HEK293 (cell line): ENCODE measurements at regions not wholly inside any gene's neighbourhood (a gene's known extent, or its start where the extent isn't known, plus 50 kb on each side); places are given as distances from the start of the nearest gene placed in this dataset.

Experiments
- CTCF ChIA-PET: fragments of 350-600 bp; formaldehyde crosslinking; extraction: SDS; loops from one replicate; lab custom pipeline; 2021; ENCODE audit warnings: antibody characterized with exemption; lab: Yijun Ruan, JAX
- POLR2A ChIA-PET: fragments of 300-600 bp; formaldehyde crosslinking; extraction: SDS; loops from one replicate; lab custom pipeline; 2020; ENCODE audit warnings: antibody characterized with exemption, inconsistent platforms; lab: Yijun Ruan, JAX
- H3K27ac ChIP-seq: fragments of 200-500 bp; sonication (Bioruptor generic); 2 replicates; pipeline ENCODE4 v1.5.1; 2014; ENCODE audit warnings: low read depth, low read length, control low read depth, inconsistent platforms; ENCODE audit errors: extremely low read depth
- H3K36me3 ChIP-seq, 2 experiments: fragments of 200-500 bp in 1 of 2; sonication (Bioruptor generic) in 1 of 2; 1 replicate in 1 of 2; 2 replicates in 1 of 2; pipeline ENCODE4 v1.5.1; 2014 to 2017; ENCODE audit warnings: inconsistent platforms in 2 of 2, low read length in 2 of 2; ENCODE audit not compliant: control insufficient read depth in 2 of 2, insufficient read depth in 1 of 2
- H3K4me1 ChIP-seq: fragments of 200-500 bp; sonication (Bioruptor generic); 2 replicates; pipeline ENCODE4 v1.5.1; 2014; ENCODE audit warnings: mild to moderate bottlenecking, low read length, inconsistent platforms; ENCODE audit not compliant: control insufficient read depth, insufficient read depth
- H3K4me3 ChIP-seq: 2 replicates; pipeline ENCODE4 v1.5.1; 2011; ENCODE audit warnings: low read depth, mild to moderate bottlenecking, control low read depth, low read length, moderate library complexity
- H3K9me3 ChIP-seq: fragments of 200-500 bp; sonication (Bioruptor generic); 2 replicates; pipeline ENCODE4 v1.5.1; 2014; ENCODE audit warnings: low read depth, low read length, inconsistent platforms; ENCODE audit not compliant: control insufficient read depth, insufficient read depth
- KLF16 ChIP-seq: fragments of 450-650 bp; formaldehyde crosslinking; IDR thresholded peaks from 2 replicates; pipeline ENCODE4 v1.5.1; 2017; ENCODE audit warnings: missing biosample characterization, missing genetic modification characterization
- MYNN ChIP-seq: fragments of 450-650 bp; formaldehyde crosslinking; IDR thresholded peaks from 2 replicates; pipeline ENCODE4 v1.5.1; 2016; ENCODE audit warnings: missing biosample characterization, missing genetic modification characterization, borderline replicate concordance
- TCF7L2 ChIP-seq: IDR thresholded peaks from 2 replicates; pipeline ENCODE4 v1.6.1; 2011; ENCODE audit warnings: low read depth, mild to moderate bottlenecking, inconsistent platforms, low read length, moderate library complexity, borderline replicate concordance
- YY2 ChIP-seq: fragments of 450-650 bp; formaldehyde crosslinking; IDR thresholded peaks from 2 replicates; pipeline ENCODE4 v1.5.1; 2016; ENCODE audit warnings: missing biosample characterization, missing genetic modification characterization
- ZFP3 ChIP-seq: fragments of 450-650 bp; formaldehyde crosslinking; IDR thresholded peaks from 2 replicates; pipeline ENCODE4 v1.5.1; 2016; ENCODE audit warnings: low read depth, missing biosample characterization, missing genetic modification characterization
- ZNF112 ChIP-seq: fragments of 450-650 bp; formaldehyde crosslinking; IDR thresholded peaks from 2 replicates; pipeline ENCODE4 v1.5.0; 2017; ENCODE audit warnings: missing biosample characterization, missing genetic modification characterization
- ZNF202 ChIP-seq: fragments of 450-650 bp; formaldehyde crosslinking; IDR thresholded peaks from 2 replicates; pipeline ENCODE4 v1.5.1; 2016; ENCODE audit warnings: missing biosample characterization, missing genetic modification characterization, borderline replicate concordance
- ZNF391 ChIP-seq: fragments of 450-650 bp; formaldehyde crosslinking; IDR thresholded peaks from 2 replicates; pipeline ENCODE4 v1.5.1; 2016; ENCODE audit warnings: low read depth, missing biosample characterization, missing genetic modification characterization, borderline replicate concordance
- ZNF404 ChIP-seq: fragments of 450-650 bp; formaldehyde crosslinking; IDR thresholded peaks from 2 replicates; pipeline ENCODE4 v1.5.1; 2017; ENCODE audit warnings: missing biosample characterization, missing genetic modification characterization
- ZNF473 ChIP-seq: fragments of 450-650 bp; formaldehyde crosslinking; IDR thresholded peaks from 2 replicates; pipeline ENCODE4 v1.5.1; 2017; ENCODE audit warnings: missing biosample characterization, missing genetic modification characterization
- ZNF521 ChIP-seq: fragments of 450-650 bp; formaldehyde crosslinking; IDR thresholded peaks from 2 replicates; pipeline ENCODE4 v1.5.1; 2017; ENCODE audit warnings: missing biosample characterization, mild to moderate bottlenecking, missing genetic modification characterization
- ZNF560 ChIP-seq: fragments of 450-650 bp; formaldehyde crosslinking; IDR thresholded peaks from 2 replicates; pipeline ENCODE4 v1.5.1; 2017; ENCODE audit warnings: missing biosample characterization, missing genetic modification characterization, borderline replicate concordance
- ZNF623 ChIP-seq: fragments of 450-650 bp; formaldehyde crosslinking; IDR thresholded peaks from 2 replicates; pipeline ENCODE4 v1.5.1; 2016; ENCODE audit warnings: missing biosample characterization, missing genetic modification characterization
- ZNF747 ChIP-seq: fragments of 450-650 bp; formaldehyde crosslinking; IDR thresholded peaks from 2 replicates; pipeline ENCODE4 v1.5.1; 2016; ENCODE audit warnings: missing biosample characterization, missing genetic modification characterization
- ZNF76 ChIP-seq: fragments of 450-650 bp; formaldehyde crosslinking; IDR thresholded peaks from 2 replicates; pipeline ENCODE4; 2016; ENCODE audit warnings: low read depth, missing biosample characterization, missing genetic modification characterization, borderline replicate concordance
- ZNF837 ChIP-seq: fragments of 450-650 bp; formaldehyde crosslinking; IDR thresholded peaks from 2 replicates; pipeline ENCODE4 v1.5.1; 2016; ENCODE audit warnings: missing biosample characterization, missing genetic modification characterization
- TF ChIP-seq, protein P1 (sequence below): fragments of 450-650 bp; formaldehyde crosslinking; IDR thresholded peaks from 2 replicates; pipeline ENCODE4 v1.5.1; 2017; ENCODE audit warnings: missing biosample characterization, missing genetic modification characterization
- TF ChIP-seq, protein P2 (sequence below): fragments of 450-650 bp; formaldehyde crosslinking; IDR thresholded peaks from 2 replicates; pipeline ENCODE4 v1.5.1; 2016; ENCODE audit warnings: missing biosample characterization, missing genetic modification characterization

DNA sequence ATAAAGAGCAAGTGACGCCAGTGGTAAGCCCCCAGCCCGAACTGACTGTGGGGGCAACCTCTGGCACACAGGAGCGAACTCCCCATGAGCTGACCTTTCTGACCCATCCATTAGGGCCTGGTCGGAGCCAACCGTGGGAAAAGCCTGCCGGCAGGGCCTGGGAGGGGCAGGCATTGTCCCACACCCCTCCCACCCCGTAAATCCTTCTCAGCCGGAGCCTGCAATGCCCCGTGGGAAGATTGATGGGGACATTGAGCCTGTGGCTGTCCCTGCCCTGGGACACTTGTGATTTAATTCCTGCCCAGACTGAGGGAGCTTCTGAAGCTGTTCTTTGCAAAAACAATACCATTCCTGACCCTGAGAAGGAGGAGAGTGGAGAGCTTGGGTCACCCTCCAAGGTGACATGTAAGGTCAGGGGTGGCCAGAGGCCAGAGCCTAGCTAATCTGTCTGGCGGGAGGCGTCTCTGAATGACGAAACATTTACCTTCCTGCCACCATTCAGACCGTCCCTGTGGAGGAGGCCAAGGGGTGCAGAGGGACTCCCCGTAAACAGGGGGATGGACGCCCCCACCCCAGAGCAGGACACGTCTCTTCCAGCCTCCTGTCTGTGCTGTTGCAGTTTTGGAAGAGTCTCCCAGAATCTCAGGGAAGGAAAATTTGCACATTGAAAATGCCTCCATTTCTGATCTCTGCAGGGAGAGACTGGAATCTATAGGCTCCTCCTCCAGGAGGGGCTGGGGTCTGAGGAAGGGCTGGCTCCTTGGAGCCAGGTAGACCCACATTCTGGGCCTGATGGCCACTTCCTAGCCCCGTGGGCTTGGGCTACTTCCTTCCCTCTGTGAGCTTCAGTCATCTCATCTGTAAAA is 51.2 kb upstream of the HS6ST1 start:
- ChIA-PET CTCF (no interaction called here), POLR2A (no interaction called here)
- H3K27ac ChIP-seq = no peak overlapping the region
- H3K36me3 ChIP-seq = no peaks in the 10 kb centered on the region
- TF ChIP-seq ZNF521 (tag by site-specific recombination) (no peak), ZNF837 (tag by site-specific recombination) (no peak), ZNF202 (tag by site-specific recombination) (no peak), KLF16 (tag by site-specific recombination) (no peak), ZNF473 (no peak), ZNF404 (tag by site-specific recombination) (no peak), ZNF112 (tag by site-specific recombination) (no peak), ZNF76 (no peak)
- H3K9me3 ChIP-seq = no peaks in the 10 kb centered on the region
- no peaks in the 10 kb centered on the region for H3K4me1 ChIP-seq
- H3K4me3 ChIP-seq = no peak overlapping the region

DNA sequence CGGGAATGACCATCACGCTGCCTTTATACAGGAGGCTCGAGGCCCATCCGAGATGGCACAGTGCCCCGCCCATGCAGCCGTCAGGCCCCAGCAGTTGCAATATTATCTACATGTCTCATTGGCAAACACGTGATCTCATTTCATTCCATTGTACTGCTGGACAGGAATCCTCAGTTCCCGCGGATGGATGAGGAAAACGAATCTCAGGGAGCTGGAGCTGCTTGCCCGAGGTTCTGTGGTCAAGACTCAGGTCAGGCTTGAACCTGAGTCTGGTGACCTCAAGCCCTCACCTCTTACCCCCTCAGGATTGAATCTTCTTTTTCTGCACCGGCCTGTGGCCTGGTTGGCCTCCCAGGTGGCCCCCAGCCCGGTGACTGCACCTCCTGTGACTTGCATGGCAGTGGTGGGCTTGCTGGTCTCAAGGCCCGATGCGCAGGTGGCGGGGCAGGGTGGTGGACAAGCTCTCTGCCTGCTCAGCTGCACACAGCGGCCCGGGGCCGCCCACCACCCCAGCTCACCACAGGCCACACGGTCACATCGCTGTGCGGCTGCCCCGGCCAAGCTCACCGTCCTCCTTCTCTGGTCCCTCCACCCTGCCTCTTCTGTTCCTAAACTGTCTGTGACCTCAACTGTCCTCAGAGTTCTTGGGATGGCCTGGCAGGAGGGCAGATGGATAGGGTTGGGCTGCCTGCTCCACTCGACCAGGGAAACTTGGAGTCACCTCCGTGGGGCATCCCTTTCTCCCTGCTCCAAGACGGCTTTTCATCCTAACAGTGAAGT is 52.0 kb upstream of the HS6ST1 start:
- TF ChIP-seq ZNF747 (no peak), ZNF76 (no peak), ZNF473 (no peak), ZNF391 (no peak), ZNF560 (tag by site-specific recombination) (no peak), MYNN (tag by site-specific recombination) (no peak), TCF7L2 (no peak), YY2 (no peak), ZFP3 (tag by site-specific recombination) (no peak), ZNF623 (tag by site-specific recombination) (no peak)
- TF ChIP-seq, protein P1, sequence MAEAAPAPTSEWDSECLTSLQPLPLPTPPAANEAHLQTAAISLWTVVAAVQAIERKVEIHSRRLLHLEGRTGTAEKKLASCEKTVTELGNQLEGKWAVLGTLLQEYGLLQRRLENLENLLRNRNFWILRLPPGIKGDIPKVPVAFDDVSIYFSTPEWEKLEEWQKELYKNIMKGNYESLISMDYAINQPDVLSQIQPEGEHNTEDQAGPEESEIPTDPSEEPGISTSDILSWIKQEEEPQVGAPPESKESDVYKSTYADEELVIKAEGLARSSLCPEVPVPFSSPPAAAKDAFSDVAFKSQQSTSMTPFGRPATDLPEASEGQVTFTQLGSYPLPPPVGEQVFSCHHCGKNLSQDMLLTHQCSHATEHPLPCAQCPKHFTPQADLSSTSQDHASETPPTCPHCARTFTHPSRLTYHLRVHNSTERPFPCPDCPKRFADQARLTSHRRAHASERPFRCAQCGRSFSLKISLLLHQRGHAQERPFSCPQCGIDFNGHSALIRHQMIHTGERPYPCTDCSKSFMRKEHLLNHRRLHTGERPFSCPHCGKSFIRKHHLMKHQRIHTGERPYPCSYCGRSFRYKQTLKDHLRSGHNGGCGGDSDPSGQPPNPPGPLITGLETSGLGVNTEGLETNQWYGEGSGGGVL = no peak
- TF ChIP-seq, protein P2, sequence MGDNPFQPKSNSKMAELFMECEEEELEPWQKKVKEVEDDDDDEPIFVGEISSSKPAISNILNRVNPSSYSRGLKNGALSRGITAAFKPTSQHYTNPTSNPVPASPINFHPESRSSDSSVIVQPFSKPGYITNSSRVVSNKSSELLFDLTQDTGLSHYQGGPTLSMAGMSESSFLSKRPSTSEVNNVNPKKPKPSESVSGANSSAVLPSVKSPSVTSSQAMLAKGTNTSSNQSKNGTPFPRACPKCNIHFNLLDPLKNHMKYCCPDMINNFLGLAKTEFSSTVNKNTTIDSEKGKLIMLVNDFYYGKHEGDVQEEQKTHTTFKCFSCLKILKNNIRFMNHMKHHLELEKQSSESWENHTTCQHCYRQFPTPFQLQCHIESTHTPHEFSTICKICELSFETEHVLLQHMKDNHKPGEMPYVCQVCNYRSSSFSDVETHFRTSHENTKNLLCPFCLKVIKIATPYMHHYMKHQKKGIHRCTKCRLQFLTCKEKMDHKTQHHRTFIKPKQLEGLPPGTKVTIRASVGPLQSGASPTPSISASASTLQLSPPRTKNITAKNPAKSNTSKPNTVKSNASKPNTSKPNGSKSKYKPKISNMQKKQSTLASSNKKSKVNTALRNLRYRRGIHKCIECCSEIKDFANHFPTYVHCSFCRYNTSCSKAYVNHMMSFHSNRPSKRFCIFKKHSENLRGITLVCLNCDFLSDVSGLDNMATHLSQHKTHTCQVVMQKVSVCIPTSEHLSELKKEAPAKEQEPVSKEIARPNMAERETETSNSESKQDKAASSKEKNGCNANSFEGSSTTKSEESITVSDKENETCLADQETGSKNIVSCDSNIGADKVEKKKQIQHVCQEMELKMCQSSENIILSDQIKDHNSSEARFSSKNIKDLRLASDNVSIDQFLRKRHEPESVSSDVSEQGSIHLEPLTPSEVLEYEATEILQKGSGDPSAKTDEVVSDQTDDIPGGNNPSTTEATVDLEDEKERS (tag by site-specific recombination) = no peak
- ChIA-PET POLR2A (no interaction called here), CTCF (no interaction called here)
- H3K36me3 ChIP-seq = no peaks in the 10 kb centered on the region
- no peak overlapping the region for H3K4me3 ChIP-seq
- H3K9me3 ChIP-seq = no peaks in the 10 kb centered on the region
- H3K27ac ChIP-seq = no peak overlapping the region
- H3K4me1 ChIP-seq = no peaks in the 10 kb centered on the region
